HEK293T (cell line): ENCODE measurements at regions not wholly inside any gene's neighbourhood (a gene's known extent, or its start where the extent isn't known, plus 50 kb on each side); places are given as distances from the start of the nearest gene placed in this dataset.

Experiments
- CTCF ChIA-PET: fragments of 350-600 bp; formaldehyde crosslinking; extraction: SDS; loops from one replicate; lab custom pipeline; 2021; ENCODE audit warnings: antibody characterized with exemption, inconsistent platforms; lab: Yijun Ruan, JAX
- POLR2A ChIA-PET: fragments of 350-600 bp; formaldehyde crosslinking; extraction: SDS; loops from one replicate; lab custom pipeline; 2020; ENCODE audit warnings: antibody characterized with exemption, inconsistent platforms; lab: Yijun Ruan, JAX
- DNase-seq: peaks from one replicate; pipeline ENCODE4 v3.0.0; 2012; ENCODE audit warnings: mixed read lengths; ENCODE audit errors: extremely low spot score
- ARNT ChIP-seq: fragments of 450-650 bp; IDR thresholded peaks from 2 replicates; pipeline ENCODE4 v1.6.1; 2017; ENCODE audit warnings: mild to moderate bottlenecking
- BHLHE40 ChIP-seq: fragments of 450-650 bp; IDR thresholded peaks from 2 replicates; pipeline ENCODE4 v1.6.1; 2016; ENCODE audit warnings: mild to moderate bottlenecking, moderate library complexity, borderline replicate concordance
- CTBP1 ChIP-seq: fragments of 450-650 bp; IDR thresholded peaks from 2 replicates; pipeline ENCODE4 v1.6.1; 2016; ENCODE audit warnings: borderline replicate concordance
- ELF4 ChIP-seq: fragments of 450-650 bp; IDR thresholded peaks from 2 replicates; pipeline ENCODE4 v1.6.1; 2017; ENCODE audit warnings: antibody characterized with exemption
- FOXA1 ChIP-seq: fragments of 450-650 bp; IDR thresholded peaks from 2 replicates; pipeline ENCODE4 v1.6.1; 2016; ENCODE audit warnings: mild to moderate bottlenecking
- FOXK2 ChIP-seq: fragments of 450-650 bp; IDR thresholded peaks from 2 replicates; pipeline ENCODE4 v1.6.1; 2016; ENCODE audit warnings: mild to moderate bottlenecking
- FOXM1 ChIP-seq: fragments of 450-650 bp; IDR thresholded peaks from 2 replicates; pipeline ENCODE4 v1.6.1; 2017; ENCODE audit warnings: mild to moderate bottlenecking, borderline replicate concordance
- HDGF ChIP-seq: fragments of 450-650 bp; IDR thresholded peaks from 2 replicates; pipeline ENCODE4 v1.6.1; 2017; ENCODE audit warnings: antibody characterized with exemption, borderline replicate concordance
- L3MBTL2 ChIP-seq: fragments of 450-650 bp; conservative IDR thresholded peaks from 2 replicates; pipeline ENCODE4 v1.6.1; 2016; ENCODE audit warnings: mild to moderate bottlenecking
- LEF1 ChIP-seq: fragments of 450-650 bp; IDR thresholded peaks from 2 replicates; pipeline ENCODE4 v1.6.1; 2017; ENCODE audit warnings: mild to moderate bottlenecking, borderline replicate concordance
- NFRKB ChIP-seq: fragments of 450-650 bp; IDR thresholded peaks from 2 replicates; pipeline ENCODE4 v1.6.1; 2016; ENCODE audit warnings: mild to moderate bottlenecking, moderate library complexity
- PKNOX1 ChIP-seq: fragments of 450-650 bp; IDR thresholded peaks from 2 replicates; pipeline ENCODE4 v1.6.1; 2016
- SP1 ChIP-seq: fragments of 450-650 bp; IDR thresholded peaks from 2 replicates; pipeline ENCODE4 v1.6.1; 2017
- SUZ12 ChIP-seq: fragments of 450-650 bp; IDR thresholded peaks from 2 replicates; pipeline ENCODE4 v1.6.1; 2016; ENCODE audit warnings: mild to moderate bottlenecking
- TARDBP ChIP-seq: fragments of 450-650 bp; IDR thresholded peaks from 2 replicates; pipeline ENCODE4 v1.6.1; 2016
- ZNF384 ChIP-seq: fragments of 450-650 bp; IDR thresholded peaks from 2 replicates; pipeline ENCODE4 v1.6.1; 2016

GRCh38 chr2:150191349-150191748 lies 296.1 kb downstream of the RND3 start:
- ChIA-PET POLR2A (no interaction called here), CTCF (no interaction called here)
- no peak for TF ChIP-seq NFRKB
- TF ChIP-seq SP1 = no peak
- no peak for TF ChIP-seq L3MBTL2
- no peak for TF ChIP-seq CTBP1
- no peak for TF ChIP-seq TARDBP
- no peak for TF ChIP-seq FOXK2
- TF ChIP-seq BHLHE40 = no peak
- no peak for TF ChIP-seq ZNF384
- TF ChIP-seq ELF4 = no peak
- TF ChIP-seq HDGF = no peak
- no peak for TF ChIP-seq FOXA1
- no peak for TF ChIP-seq PKNOX1
- TF ChIP-seq ARNT = no peak
- TF ChIP-seq SUZ12 = no peak
- TF ChIP-seq LEF1 = no peak
- no peak for TF ChIP-seq FOXM1
- no peak for DNase-seq

GRCh38 chr2:150190546-150190945 lies 296.9 kb downstream of the RND3 start:
- POLR2A ChIA-PET = no interaction called here
- no peak for TF ChIP-seq FOXK2
- no peak for TF ChIP-seq FOXM1
- TF ChIP-seq FOXA1 = no peak
- no peak for TF ChIP-seq ARNT
- TF ChIP-seq TARDBP = no peak
- TF ChIP-seq HDGF = no peak
- TF ChIP-seq L3MBTL2 = no peak
- TF ChIP-seq PKNOX1 = no peak
- no peak for TF ChIP-seq NFRKB
- no peak for TF ChIP-seq SP1
- no peak for TF ChIP-seq SUZ12
- TF ChIP-seq CTBP1 = no peak
- TF ChIP-seq ZNF384 = no peak
- no peak for TF ChIP-seq LEF1
- CTCF ChIA-PET = no interaction called here
- DNase-seq = no peak

DNA sequence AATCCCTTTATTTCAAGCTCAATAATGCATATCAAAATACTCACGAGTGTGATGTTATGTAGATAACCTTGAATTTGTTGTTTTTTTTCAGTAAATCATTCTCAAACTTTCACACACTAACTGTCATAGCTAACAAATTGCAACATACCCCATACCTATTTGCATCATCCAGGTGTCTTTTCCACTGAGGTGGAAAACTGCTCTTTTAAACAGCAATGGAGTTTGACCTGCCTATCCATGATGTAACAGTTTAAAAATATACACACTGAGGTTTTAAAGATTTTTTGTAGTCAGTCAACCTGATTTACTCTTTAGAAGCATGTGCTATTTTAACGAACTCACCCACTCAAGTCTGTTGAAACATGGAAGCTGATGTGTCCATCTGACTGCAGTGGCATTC lies 298.7 kb downstream of the RND3 start:
- CTCF ChIA-PET = no interaction called here
- TF ChIP-seq FOXA1 (no peak), FOXM1 (no peak), ELF4 (no peak), CTBP1 (no peak), SUZ12 (no peak)

DNA sequence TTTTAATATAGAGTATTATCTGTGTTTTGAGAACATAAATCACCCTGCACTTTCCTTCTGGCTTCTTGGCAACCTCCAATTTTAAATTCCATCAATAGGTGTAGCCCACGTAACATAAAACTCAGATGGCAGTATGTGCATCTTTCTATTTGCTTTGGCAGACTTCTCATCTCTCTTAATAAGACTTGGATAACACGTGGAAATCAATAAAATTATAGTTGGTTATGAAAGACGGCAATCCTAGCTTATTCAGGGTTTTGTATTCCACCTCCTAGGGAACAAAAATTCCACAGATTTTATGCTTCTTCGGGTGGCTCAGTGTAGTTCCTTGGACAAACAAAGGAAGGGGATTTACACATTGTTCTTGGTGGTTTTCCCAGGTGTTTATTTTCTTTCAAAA lies 299.3 kb downstream of the RND3 start:
- TF ChIP-seq BHLHE40 (no peak), NFRKB (no peak), ARNT (no peak), HDGF (no peak), L3MBTL2 (no peak), TARDBP (no peak), LEF1 (no peak), ZNF384 (no peak), FOXK2 (no peak), FOXA1 (no peak), CTBP1 (no peak), SUZ12 (no peak), PKNOX1 (no peak), ELF4 (no peak), FOXM1 (no peak), SP1 (no peak)

More for the DNA sequence above, 298.7 kb downstream of the RND3 start:
- DNase-seq = no peak
- POLR2A ChIA-PET = no interaction called here

GRCh38 chr2:150182566-150183235 lies 304.8 kb downstream of the RND3 start:
- ChIA-PET POLR2A (no interaction called here), CTCF (no interaction called here)
- TF ChIP-seq FOXM1 (no peak), ZNF384 (no peak), FOXK2 (no peak), BHLHE40 (no peak), L3MBTL2 (no peak), TARDBP (no peak), SP1 (no peak), ARNT (no peak), PKNOX1 (no peak), NFRKB (no peak), ELF4 (no peak), HDGF (no peak), CTBP1 (no peak), FOXA1 (no peak), SUZ12 (no peak), LEF1 (no peak)
- no peak for DNase-seq

More for the DNA sequence above, 299.3 kb downstream of the RND3 start:
- POLR2A ChIA-PET = no interaction called here
- CTCF ChIA-PET = no interaction called here
- no peak for DNase-seq
